ENCODE measurements at regions not wholly inside any gene's neighbourhood (a gene's known extent, or its start where the extent isn't known, plus 50 kb on each side); places are given as distances from the start of the nearest gene placed in this dataset.

DNA sequence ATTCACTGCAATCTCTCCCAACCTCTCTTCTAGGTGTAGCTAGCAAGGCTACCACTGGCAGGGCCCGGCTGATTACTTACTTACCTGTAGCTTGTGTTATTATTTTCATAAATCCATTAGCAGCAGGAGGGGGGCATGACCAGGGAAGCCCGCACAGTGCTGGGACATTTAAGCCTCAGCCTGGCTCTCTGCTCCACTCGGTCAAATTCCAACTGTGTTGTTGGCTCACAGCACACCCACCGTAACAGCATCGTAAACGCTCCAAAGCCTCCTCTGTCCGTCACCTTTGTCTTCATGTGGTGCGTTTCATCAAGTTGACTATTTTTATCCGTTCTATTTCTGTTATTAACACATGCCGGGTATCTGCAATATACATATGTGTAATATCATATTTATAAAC, 264.7 kb downstream of the NSG2 start:
- ChIA-PET CTCF (interaction anchor here (1.4 to 4.5 kb wide), 2 partner anchors 265 to 274 kb away, joined by 4 to 165 read pairs; partner anchors contain the start of gene NSG2), RAD21 (ENCODE audit: low non-redundant PET in 1 of 2, low total read pairs in 2 of 2, uncharacterized antibody in 2 of 2, unreplicated experiment in 2 of 2) (interaction anchor here (2.0 to 2.7 kb wide), 2 partner anchors 265 kb away, joined by 5 to 30 read pairs; partner anchors contain the start of gene NSG2 (in 2 of the 2)), POLR2A (no interaction called here)
- H3K9me2 ChIP-seq (ENCODE audit: insufficient read depth) = no peaks in the 10 kb centered on the region
- no peaks in the 10 kb centered on the region for H4K20me1 ChIP-seq (ENCODE audit: insufficient read depth)
- ATAC-seq (no peak), DNase-seq (ENCODE audit: low read depth, low spot score) (no peak)
- intact Hi-C loops (cut with micrococcal nuclease) = no loop called here
- H3K27me3 ChIP-seq (ENCODE audit: insufficient read depth, low read length) = peaks cover 4% of the 10 kb centered on the region; the same call in 1 of the 2 replicates
- no peaks in the 10 kb centered on the region for H3K36me3 ChIP-seq (ENCODE audit: control insufficient read depth in 1 of 2, insufficient read depth in 2 of 2, low read length in 2 of 2)
- no peaks in the 10 kb centered on the region; a peak in 1 of 4 replicates for H3K4me1 ChIP-seq (ENCODE audit: control insufficient read depth in 1 of 2, insufficient read depth in 2 of 2, low read length in 2 of 2)
- no peak for TF ChIP-seq RAD21 (IDR thresholded peaks at IDR 0.05; ENCODE audit: low read depth)
- no peak for TF ChIP-seq POLR2A (IDR thresholded peaks at IDR 0.05; ENCODE audit: borderline replicate concordance, extremely low read depth, insufficient read depth, insufficient read length)
- no peak for TF ChIP-seq EZH2phosphoT487 (IDR thresholded peaks at IDR 0.05; ENCODE audit: borderline replicate concordance)
- no peak for TF ChIP-seq FOSL1 (IDR thresholded peaks at IDR 0.05; ENCODE audit: low read depth)
- TF ChIP-seq, protein P1, sequence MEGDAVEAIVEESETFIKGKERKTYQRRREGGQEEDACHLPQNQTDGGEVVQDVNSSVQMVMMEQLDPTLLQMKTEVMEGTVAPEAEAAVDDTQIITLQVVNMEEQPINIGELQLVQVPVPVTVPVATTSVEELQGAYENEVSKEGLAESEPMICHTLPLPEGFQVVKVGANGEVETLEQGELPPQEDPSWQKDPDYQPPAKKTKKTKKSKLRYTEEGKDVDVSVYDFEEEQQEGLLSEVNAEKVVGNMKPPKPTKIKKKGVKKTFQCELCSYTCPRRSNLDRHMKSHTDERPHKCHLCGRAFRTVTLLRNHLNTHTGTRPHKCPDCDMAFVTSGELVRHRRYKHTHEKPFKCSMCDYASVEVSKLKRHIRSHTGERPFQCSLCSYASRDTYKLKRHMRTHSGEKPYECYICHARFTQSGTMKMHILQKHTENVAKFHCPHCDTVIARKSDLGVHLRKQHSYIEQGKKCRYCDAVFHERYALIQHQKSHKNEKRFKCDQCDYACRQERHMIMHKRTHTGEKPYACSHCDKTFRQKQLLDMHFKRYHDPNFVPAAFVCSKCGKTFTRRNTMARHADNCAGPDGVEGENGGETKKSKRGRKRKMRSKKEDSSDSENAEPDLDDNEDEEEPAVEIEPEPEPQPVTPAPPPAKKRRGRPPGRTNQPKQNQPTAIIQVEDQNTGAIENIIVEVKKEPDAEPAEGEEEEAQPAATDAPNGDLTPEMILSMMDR (IDR thresholded peaks at IDR 0.05 in 2 of 3, conservative IDR thresholded peaks at IDR 0.05 in 1 of 3; ENCODE audit: borderline replicate concordance in 1 of 3, insufficient read depth in 1 of 3, low read depth in 2 of 3, low read length in 2 of 3) = no peak
- TF ChIP-seq SRF (IDR thresholded peaks at IDR 0.05; ENCODE audit: low read depth) = no peak
- no peak for TF ChIP-seq TCF7L2 (IDR thresholded peaks at IDR 0.05; ENCODE audit: borderline replicate concordance, extremely low read depth, insufficient read depth, insufficient read length)
- TF ChIP-seq ZNF274 (IDR thresholded peaks at IDR 0.05; ENCODE audit: low read depth, low read length) = no peak
- no peak for TF ChIP-seq JUND (IDR thresholded peaks at IDR 0.05)
- no peak for TF ChIP-seq SP1 (IDR thresholded peaks at IDR 0.05; ENCODE audit: low read depth)
- TF ChIP-seq, protein P2, sequence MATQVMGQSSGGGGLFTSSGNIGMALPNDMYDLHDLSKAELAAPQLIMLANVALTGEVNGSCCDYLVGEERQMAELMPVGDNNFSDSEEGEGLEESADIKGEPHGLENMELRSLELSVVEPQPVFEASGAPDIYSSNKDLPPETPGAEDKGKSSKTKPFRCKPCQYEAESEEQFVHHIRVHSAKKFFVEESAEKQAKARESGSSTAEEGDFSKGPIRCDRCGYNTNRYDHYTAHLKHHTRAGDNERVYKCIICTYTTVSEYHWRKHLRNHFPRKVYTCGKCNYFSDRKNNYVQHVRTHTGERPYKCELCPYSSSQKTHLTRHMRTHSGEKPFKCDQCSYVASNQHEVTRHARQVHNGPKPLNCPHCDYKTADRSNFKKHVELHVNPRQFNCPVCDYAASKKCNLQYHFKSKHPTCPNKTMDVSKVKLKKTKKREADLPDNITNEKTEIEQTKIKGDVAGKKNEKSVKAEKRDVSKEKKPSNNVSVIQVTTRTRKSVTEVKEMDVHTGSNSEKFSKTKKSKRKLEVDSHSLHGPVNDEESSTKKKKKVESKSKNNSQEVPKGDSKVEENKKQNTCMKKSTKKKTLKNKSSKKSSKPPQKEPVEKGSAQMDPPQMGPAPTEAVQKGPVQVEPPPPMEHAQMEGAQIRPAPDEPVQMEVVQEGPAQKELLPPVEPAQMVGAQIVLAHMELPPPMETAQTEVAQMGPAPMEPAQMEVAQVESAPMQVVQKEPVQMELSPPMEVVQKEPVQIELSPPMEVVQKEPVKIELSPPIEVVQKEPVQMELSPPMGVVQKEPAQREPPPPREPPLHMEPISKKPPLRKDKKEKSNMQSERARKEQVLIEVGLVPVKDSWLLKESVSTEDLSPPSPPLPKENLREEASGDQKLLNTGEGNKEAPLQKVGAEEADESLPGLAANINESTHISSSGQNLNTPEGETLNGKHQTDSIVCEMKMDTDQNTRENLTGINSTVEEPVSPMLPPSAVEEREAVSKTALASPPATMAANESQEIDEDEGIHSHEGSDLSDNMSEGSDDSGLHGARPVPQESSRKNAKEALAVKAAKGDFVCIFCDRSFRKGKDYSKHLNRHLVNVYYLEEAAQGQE (IDR thresholded peaks at IDR 0.05; ENCODE audit: low read depth) = no peak
- no peak for TF ChIP-seq YY1 (IDR thresholded peaks at IDR 0.05; ENCODE audit: extremely low read depth, insufficient replicate concordance, low read depth, low read length)
- no peak for TF ChIP-seq SIN3A (IDR thresholded peaks at IDR 0.05; ENCODE audit: low read depth)
- TF ChIP-seq POLR2AphosphoS5 (IDR thresholded peaks at IDR 0.05; ENCODE audit: low read depth, low read length) = no peak
- TF ChIP-seq, protein P3, sequence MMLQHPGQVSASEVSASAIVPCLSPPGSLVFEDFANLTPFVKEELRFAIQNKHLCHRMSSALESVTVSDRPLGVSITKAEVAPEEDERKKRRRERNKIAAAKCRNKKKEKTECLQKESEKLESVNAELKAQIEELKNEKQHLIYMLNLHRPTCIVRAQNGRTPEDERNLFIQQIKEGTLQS (IDR thresholded peaks at IDR 0.05) = no peak
- no peak for TF ChIP-seq ELF1 (IDR thresholded peaks at IDR 0.05; ENCODE audit: borderline replicate concordance, low read depth)
- TF ChIP-seq CEBPB (IDR thresholded peaks at IDR 0.05; ENCODE audit: low read depth) = no peak
- no peak for TF ChIP-seq EZH2 (IDR thresholded peaks at IDR 0.05)
- no peak for TF ChIP-seq CBX3 (IDR thresholded peaks at IDR 0.05; ENCODE audit: low read depth)
- no peak overlapping the region for H3K9ac ChIP-seq (ENCODE audit: low read length)
- H3K79me2 ChIP-seq (ENCODE audit: insufficient read depth, low read length) = no peaks in the 10 kb centered on the region
- no peak overlapping the region for H2AFZ ChIP-seq (ENCODE audit: low read depth, low read length, poor library complexity, severe bottlenecking)
- no peaks in the 10 kb centered on the region for H3K9me3 ChIP-seq (ENCODE audit: control insufficient read depth in 1 of 2, insufficient read depth in 1 of 2, low read depth in 1 of 2, low read length in 2 of 2)
- no peak overlapping the region for H3K4me2 ChIP-seq (ENCODE audit: low read length)
- no peak overlapping the region for H3K27ac ChIP-seq (ENCODE audit: low read depth, low read length)
- H3K4me3 ChIP-seq (replicated peaks in 1 of 2; ENCODE audit: low read depth in 1 of 2, low read length in 2 of 2) = no peak overlapping the region
- no TSS peak for BruUV-seq (replicated peaks)

Measured in HCT116 (cell line).